ENCODE measurements at regions not wholly inside any gene's neighbourhood (a gene's known extent, or its start where the extent isn't known, plus 50 kb on each side); places are given as distances from the start of the nearest gene placed in this dataset.

GRCh38 chr4:35526456-35526855 is 717.9 kb downstream of the ARAP2 start:
- Histone ChIP-seq H3K9me3 (ENCODE audit: control insufficient read depth, low read depth, low read length) (no peaks in the 10 kb centered on the region), H4K91ac (ENCODE audit: insufficient read length, low read depth, low read length) (no peak overlapping the region), H3K23ac (ENCODE audit: insufficient read length, low read depth, low read length) (no peak overlapping the region), H2BK20ac (ENCODE audit: low read depth, low read length, poor library complexity, severe bottlenecking) (no peak overlapping the region), H3K4me1 (ENCODE audit: insufficient read depth, low read length) (no peaks in the 10 kb centered on the region; the same call in 1 of the 2 replicates), H4K8ac (replicated peaks; ENCODE audit: insufficient read length, low read depth, low read length) (no peak overlapping the region), H4K5ac (ENCODE audit: insufficient read length, low read depth, low read length) (no peak overlapping the region), H3T11ph (ENCODE audit: low read length) (no peak overlapping the region), H3K18ac (ENCODE audit: insufficient read length, low read depth, low read length) (no peak overlapping the region), H3K79me2 (ENCODE audit: insufficient read depth, low read length) (no peaks in the 10 kb centered on the region), H3K79me1 (ENCODE audit: insufficient read depth, low read depth, low read length, poor library complexity, severe bottlenecking) (no peaks in the 10 kb centered on the region), H3K4me2 (ENCODE audit: insufficient read depth, insufficient read length, low read length) (no peak overlapping the region), H3K56ac (ENCODE audit: insufficient read length, low read depth, low read length) (no peak overlapping the region), H3K14ac (ENCODE audit: insufficient read depth, low read length) (no peak overlapping the region), H3K27ac (ENCODE audit: insufficient read length, low read depth, low read length) (no peak overlapping the region), H3K4ac (ENCODE audit: low read depth, low read length) (no peak overlapping the region), H4K20me1 (ENCODE audit: control insufficient read depth, insufficient read depth, insufficient read length) (no peaks in the 10 kb centered on the region), H2AK5ac (ENCODE audit: insufficient read length, low read length) (no peak overlapping the region), H2BK120ac (ENCODE audit: low read depth, low read length, poor library complexity, severe bottlenecking) (no peak overlapping the region), H2AFZ (ENCODE audit: low read length) (no peak overlapping the region), H3K27me3 (ENCODE audit: insufficient read depth, low read length) (no peaks in the 10 kb centered on the region), H2BK15ac (ENCODE audit: low read depth, low read length) (no peak overlapping the region), H2BK5ac (ENCODE audit: insufficient read length, low read length) (no peak overlapping the region), H3K23me2 (ENCODE audit: insufficient read length, low read depth, low read length, poor library complexity, severe bottlenecking) (no peaks in the 10 kb centered on the region), H2BK12ac (ENCODE audit: insufficient read length, low read depth, low read length) (no peak overlapping the region), H3K9ac (ENCODE audit: extremely low read depth, insufficient read length, low read length) (no peak overlapping the region)
- Mint-ChIP-seq H3K9me3 (no peaks in the 10 kb centered on the region; a peak in 2 of 5 replicates), H3K36me3 (ENCODE audit: insufficient read depth in 1 of 3, low read depth in 3 of 3) (no peaks in the 10 kb centered on the region), H3K4me1 (peaks cover 22 to 23% of the 10 kb centered on the region in 2 experiments), H3K27me3 (ENCODE audit: low read depth) (no peaks in the 10 kb centered on the region), H3K27ac (no peak overlapping the region), H3K4me3 (no peak overlapping the region)
- no peak for DNase-seq
- no CpG with 5 or more reads among the region's 3 CpGs for WGBS (ENCODE audit: extremely low coverage, insufficient read length, low lambda C conversion rate)
- TF ChIP-seq, protein P1, sequence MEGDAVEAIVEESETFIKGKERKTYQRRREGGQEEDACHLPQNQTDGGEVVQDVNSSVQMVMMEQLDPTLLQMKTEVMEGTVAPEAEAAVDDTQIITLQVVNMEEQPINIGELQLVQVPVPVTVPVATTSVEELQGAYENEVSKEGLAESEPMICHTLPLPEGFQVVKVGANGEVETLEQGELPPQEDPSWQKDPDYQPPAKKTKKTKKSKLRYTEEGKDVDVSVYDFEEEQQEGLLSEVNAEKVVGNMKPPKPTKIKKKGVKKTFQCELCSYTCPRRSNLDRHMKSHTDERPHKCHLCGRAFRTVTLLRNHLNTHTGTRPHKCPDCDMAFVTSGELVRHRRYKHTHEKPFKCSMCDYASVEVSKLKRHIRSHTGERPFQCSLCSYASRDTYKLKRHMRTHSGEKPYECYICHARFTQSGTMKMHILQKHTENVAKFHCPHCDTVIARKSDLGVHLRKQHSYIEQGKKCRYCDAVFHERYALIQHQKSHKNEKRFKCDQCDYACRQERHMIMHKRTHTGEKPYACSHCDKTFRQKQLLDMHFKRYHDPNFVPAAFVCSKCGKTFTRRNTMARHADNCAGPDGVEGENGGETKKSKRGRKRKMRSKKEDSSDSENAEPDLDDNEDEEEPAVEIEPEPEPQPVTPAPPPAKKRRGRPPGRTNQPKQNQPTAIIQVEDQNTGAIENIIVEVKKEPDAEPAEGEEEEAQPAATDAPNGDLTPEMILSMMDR (conservative IDR thresholded peaks at IDR 0.05) = no peak

Measured in H9 (cell line).